DND-41 (cell line): ENCODE measurements at regions not wholly inside any gene's neighbourhood (a gene's known extent, or its start where the extent isn't known, plus 50 kb on each side); places are given as distances from the start of the nearest gene placed in this dataset.

Experiments used
- CTCF ChIP-seq: IDR thresholded peaks from 2 replicates; pipeline ENCODE4 v1.5.1; 2012; ENCODE audit warnings: borderline replicate concordance, low read length, moderate library complexity, mild to moderate bottlenecking; ENCODE audit not compliant: poor library complexity, severe bottlenecking; ENCODE audit errors: extremely low read depth
- EZH2 ChIP-seq: IDR thresholded peaks from 3 replicates; pipeline ENCODE4 v1.6.1; 2012; ENCODE audit warnings: borderline replicate concordance, low read depth, mild to moderate bottlenecking, moderate library complexity, low read length, inconsistent platforms; ENCODE audit not compliant: severe bottlenecking

- TF ChIP-seq CTCF (no peak), EZH2 (no peak)
These were observed 436.7 kb downstream of the PDCD6IP start for GRCh38 chr3:34235096-34235495.
